ENCODE measurements at regions not wholly inside any gene's neighbourhood (a gene's known extent, or its start where the extent isn't known, plus 50 kb on each side); places are given as distances from the start of the nearest gene placed in this dataset.

DNA sequence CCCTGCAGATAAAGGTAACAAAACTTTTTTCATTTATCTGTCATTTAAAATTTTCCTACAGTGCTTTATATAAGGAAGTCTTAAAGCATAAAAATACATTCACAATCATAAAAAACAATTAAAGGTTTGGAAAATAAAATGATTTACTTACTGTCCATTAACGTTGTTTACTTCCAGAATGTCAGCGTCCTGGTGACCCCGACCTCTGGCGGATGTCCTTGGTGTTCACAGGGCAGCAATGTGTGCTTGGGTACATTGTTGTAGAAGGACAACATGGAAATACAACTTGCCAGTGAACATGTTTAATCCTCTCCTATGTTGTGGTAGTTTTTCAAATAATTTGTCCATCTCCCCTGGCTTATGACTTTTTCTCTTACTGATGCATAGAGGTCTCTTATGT is 168.8 kb upstream of the NDN start:
- TF ChIP-seq, protein P1, sequence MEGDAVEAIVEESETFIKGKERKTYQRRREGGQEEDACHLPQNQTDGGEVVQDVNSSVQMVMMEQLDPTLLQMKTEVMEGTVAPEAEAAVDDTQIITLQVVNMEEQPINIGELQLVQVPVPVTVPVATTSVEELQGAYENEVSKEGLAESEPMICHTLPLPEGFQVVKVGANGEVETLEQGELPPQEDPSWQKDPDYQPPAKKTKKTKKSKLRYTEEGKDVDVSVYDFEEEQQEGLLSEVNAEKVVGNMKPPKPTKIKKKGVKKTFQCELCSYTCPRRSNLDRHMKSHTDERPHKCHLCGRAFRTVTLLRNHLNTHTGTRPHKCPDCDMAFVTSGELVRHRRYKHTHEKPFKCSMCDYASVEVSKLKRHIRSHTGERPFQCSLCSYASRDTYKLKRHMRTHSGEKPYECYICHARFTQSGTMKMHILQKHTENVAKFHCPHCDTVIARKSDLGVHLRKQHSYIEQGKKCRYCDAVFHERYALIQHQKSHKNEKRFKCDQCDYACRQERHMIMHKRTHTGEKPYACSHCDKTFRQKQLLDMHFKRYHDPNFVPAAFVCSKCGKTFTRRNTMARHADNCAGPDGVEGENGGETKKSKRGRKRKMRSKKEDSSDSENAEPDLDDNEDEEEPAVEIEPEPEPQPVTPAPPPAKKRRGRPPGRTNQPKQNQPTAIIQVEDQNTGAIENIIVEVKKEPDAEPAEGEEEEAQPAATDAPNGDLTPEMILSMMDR (IDR thresholded peaks at IDR 0.05) = no peak
- TF ChIP-seq POLR2A (IDR thresholded peaks at IDR 0.05) = no peak
- no peak for TF ChIP-seq EP300 (IDR thresholded peaks at IDR 0.05)
- TF ChIP-seq POLR2AphosphoS5 (IDR thresholded peaks at IDR 0.05) = no peak
